ENCODE measurements at regions not wholly inside any gene's neighbourhood (a gene's known extent, or its start where the extent isn't known, plus 50 kb on each side); places are given as distances from the start of the nearest gene placed in this dataset.

GRCh38 chr11:129658526-129658867, 157.2 kb upstream of the TMEM45B start:
- no peak for TF ChIP-seq CTCF (IDR thresholded peaks at IDR 0.05)
- TF ChIP-seq POLR2A (IDR thresholded peaks at IDR 0.05), result no peak
